GM12878 (cell line): ENCODE measurements at regions not wholly inside any gene's neighbourhood (a gene's known extent, or its start where the extent isn't known, plus 50 kb on each side); places are given as distances from the start of the nearest gene placed in this dataset.

Source experiments
- ATAC-seq: fragments of 200-7000 bp; cut with Tn5 transposase; 3 replicates; pipeline ENCODE4 v1.9.1; 2020; ENCODE audit warnings: mild to moderate bottlenecking, moderate library complexity
- BruUV-seq: library from RNA; stranded (reverse); fragments of 400-500 nt; replicated peaks from 2 replicates; lab custom pipeline; 2021; lab: Mats Ljungman, UMichigan
- CTCF ChIA-PET: fragments of 300-600 bp; sonication (Branson Sonifier 250); formaldehyde crosslinking; extraction: SDS; loops from one replicate; lab custom pipeline; 2021; ENCODE audit warnings: inconsistent platforms; lab: Yijun Ruan, JAX
- POLR2A ChIA-PET: fragments of 350-600 bp; formaldehyde crosslinking; extraction: SDS; loops from one replicate; lab custom pipeline; 2021; ENCODE audit warnings: inconsistent platforms; lab: Charles Lee
- RAD21 ChIA-PET: fragments of 300-600 bp; sonication (Branson Sonifier 250); formaldehyde crosslinking; loops from one replicate; lab custom pipeline; 2023; ENCODE audit warnings: antibody characterized with exemption; ENCODE audit not compliant: unreplicated experiment; lab: Charles Lee
- SMC1A ChIA-PET: fragments of 300-600 bp; sonication (Branson Sonifier 250); formaldehyde crosslinking; loops from one replicate; lab custom pipeline; 2023; ENCODE audit not compliant: unreplicated experiment, uncharacterized antibody; lab: Charles Lee
- DNase-seq: peaks from one replicate; pipeline ENCODE4 v3.0.0-alpha.2; 2011; ENCODE audit warnings: low read depth, low spot score
- FAIRE-seq: peaks from 3 replicates; lab custom pipeline; 2011; peaks lifted over from hg19 to GRCh38; lab: Jason Lieb, UNC
- H2AFZ ChIP-seq: 2 replicates; pipeline ENCODE4 v1.6.0; 2011; ENCODE audit warnings: low read depth, low read length, control low read depth; ENCODE audit not compliant: control insufficient read depth
- H3K27ac ChIP-seq: 2 replicates; pipeline ENCODE4 v1.5.1; 2011; ENCODE audit warnings: control low read depth; ENCODE audit not compliant: control insufficient read depth, insufficient read depth
- H3K27me3 ChIP-seq, 2 experiments: replicated peaks in 1 of 2; 2 replicates each; pipeline versions ENCODE4 v1.6.0 to v1.6.1; 2011; ENCODE audit warnings: low read length in 1 of 2; ENCODE audit not compliant: control insufficient read depth in 2 of 2, insufficient read depth in 2 of 2
- H3K36me3 ChIP-seq, 2 experiments: 2 replicates each; pipeline ENCODE4 v1.5.1; 2011; ENCODE audit warnings: low read length in 1 of 2; ENCODE audit not compliant: control insufficient read depth in 2 of 2, insufficient read depth in 2 of 2
- H3K4me1 ChIP-seq: 2 replicates; pipeline ENCODE4 v1.6.1; 2011; ENCODE audit warnings: mild to moderate bottlenecking, low read length, moderate library complexity, mixed read lengths; ENCODE audit not compliant: control insufficient read depth, insufficient read depth
- H3K4me2 ChIP-seq: 2 replicates; pipeline ENCODE4 v1.6.0; 2011; ENCODE audit warnings: control low read depth; ENCODE audit not compliant: control insufficient read depth, insufficient read depth
- H3K4me3 ChIP-seq: fragments of 200-600 bp; sonication (generic); 2 replicates; pipeline ENCODE4 v1.5.1; 2016
- H3K79me2 ChIP-seq: 2 replicates; pipeline ENCODE4 v1.6.0; 2011; ENCODE audit warnings: low read length; ENCODE audit not compliant: control insufficient read depth, insufficient read depth
- H3K9ac ChIP-seq: 2 replicates; pipeline ENCODE4 v1.8.0; 2011; ENCODE audit warnings: low read length, control low read depth, mixed read lengths; ENCODE audit not compliant: control insufficient read depth, insufficient read depth
- H3K9me3 ChIP-seq: replicated peaks from 3 replicates; pipeline ENCODE4 v1.5.1; 2011; ENCODE audit warnings: mild to moderate bottlenecking, low read length; ENCODE audit not compliant: control insufficient read depth, insufficient read depth
- H4K20me1 ChIP-seq: 2 replicates; pipeline ENCODE4 v1.6.0; 2011; ENCODE audit not compliant: control insufficient read depth, insufficient read depth
- BMI1 ChIP-seq: fragments of 450-650 bp; IDR thresholded peaks from 2 replicates; pipeline ENCODE4 v1.6.1; 2016; ENCODE audit warnings: mild to moderate bottlenecking, moderate library complexity, borderline replicate concordance
- EZH2 ChIP-seq: IDR thresholded peaks from 2 replicates; pipeline ENCODE4 v1.6.1; 2012; ENCODE audit warnings: low read depth, mild to moderate bottlenecking, control low read depth, inconsistent platforms, low read length, borderline replicate concordance; ENCODE audit not compliant: control insufficient read depth
- FOXK2 ChIP-seq: fragments of 450-650 bp; IDR thresholded peaks from 2 replicates; pipeline ENCODE4 v1.6.1; 2017; ENCODE audit warnings: mild to moderate bottlenecking, moderate library complexity
- FOXM1 ChIP-seq: IDR thresholded peaks from 2 replicates; pipeline ENCODE4 v1.6.1; 2012; ENCODE audit warnings: low read depth, mild to moderate bottlenecking, inconsistent platforms, low read length, moderate library complexity
- HCFC1 ChIP-seq: fragments of 150-350 bp; IDR thresholded peaks from 2 replicates; pipeline ENCODE4 v1.6.1; 2014; ENCODE audit warnings: low read length
- HDGF ChIP-seq: fragments of 450-650 bp; IDR thresholded peaks from 2 replicates; pipeline ENCODE4 v1.6.1; 2016; ENCODE audit warnings: antibody characterized with exemption
- JUNB ChIP-seq: IDR thresholded peaks from 2 replicates; pipeline ENCODE4 v1.6.1; 2016; ENCODE audit warnings: antibody characterized with exemption, mild to moderate bottlenecking
- POLR2A ChIP-seq: IDR thresholded peaks from 2 replicates; pipeline ENCODE4 v1.6.1; 2011; ENCODE audit warnings: low read depth, mild to moderate bottlenecking, low read length
- RUNX3 ChIP-seq: IDR thresholded peaks from 2 replicates; pipeline ENCODE4 v1.6.1; 2012; ENCODE audit warnings: low read length, inconsistent platforms
- SP1 ChIP-seq: IDR thresholded peaks from one replicate; pipeline ENCODE4 v1.6.1; 2011; ENCODE audit warnings: low read depth, low read length
- SUZ12 ChIP-seq: fragments of 200-600 bp; sonication (generic); IDR thresholded peaks from one replicate; pipeline ENCODE4 v1.6.1; 2018; ENCODE audit warnings: antibody characterized with exemption, mild to moderate bottlenecking; ENCODE audit not compliant: unreplicated experiment
- ZNF384 ChIP-seq: IDR thresholded peaks from 2 replicates; pipeline ENCODE4 v1.6.1; 2012; ENCODE audit warnings: low read depth, mild to moderate bottlenecking, low read length, improper control_type of control experiment, borderline replicate concordance
- WGBS: methylation state at CpG from one replicate; pipeline ENCODE4 v1.1.6; 2016; ENCODE audit warnings: low lambda C conversion rate; ENCODE audit not compliant: insufficient replicate concordance, insufficient coverage; ENCODE audit errors: missing lambda C conversion rate; 5-methylcytosine and 5-hydroxymethylcytosine counted together
- in situ Hi-C: fragments of 300-500 bp; cut with MboI; formaldehyde crosslinking; loops from 9 replicates; pipeline ENCODE4 v1.14.3; 2018; ENCODE audit warnings: mixed read lengths
- intact Hi-C: fragments of 100-400 bp; cut with micrococcal nuclease; formaldehyde crosslinking; loops from one replicate; pipeline ENCODE4 v1.14.2; 2022; ENCODE audit not compliant: unreplicated experiment

GRCh38 chr18:76712511-76713140 lies 109.7 kb upstream of the ZNF236 start:
- H3K27ac ChIP-seq, result no peak overlapping the region
- ChIA-PET CTCF (interaction anchor here (0.6 kb wide), 1 partner anchor 47 kb away, joined by 3 read pairs; no protein-coding TSS in a partner anchor), POLR2A (no interaction called here)
- BruUV-seq, result no TSS peak
- no peak for TF ChIP-seq SUZ12
- no peak for TF ChIP-seq POLR2A
- TF ChIP-seq JUNB, result no peak
- TF ChIP-seq, all 136 proteins: peak for 0
- Histone ChIP-seq H3K9ac (no peak overlapping the region), H3K4me1 (no peaks in the 10 kb centered on the region), H3K4me2 (no peak overlapping the region), H3K79me2 (no peaks in the 10 kb centered on the region), H3K27me3 (no peaks in the 10 kb centered on the region), H3K36me3 (no peaks in the 10 kb centered on the region), H2AFZ (no peak overlapping the region), H3K9me3 (no peaks in the 10 kb centered on the region), H4K20me1 (no peaks in the 10 kb centered on the region), H3K4me3 (no peak overlapping the region)
- WGBS, result 55% methylated on average over 16 of the region's 16 CpGs
- DNase-seq (no peak), FAIRE-seq (no peak), ATAC-seq (no peak)
- ChIA-PET SMC1A (no interaction called here), RAD21 (no interaction called here)
- in situ Hi-C loops, result no loop called here
- intact Hi-C loops, result no loop called here

- Histone ChIP-seq H3K4me2 (no peak overlapping the region), H3K4me3 (no peak overlapping the region), H3K27me3 (no peaks in the 10 kb centered on the region), H3K4me1 (no peaks in the 10 kb centered on the region), H3K36me3 (no peaks in the 10 kb centered on the region), H3K27ac (no peak overlapping the region), H3K9me3 (no peaks in the 10 kb centered on the region), H3K79me2 (no peaks in the 10 kb centered on the region), H3K9ac (no peak overlapping the region), H4K20me1 (no peaks in the 10 kb centered on the region), H2AFZ (no peak overlapping the region)
- DNase-seq (no peak), FAIRE-seq (no peak), ATAC-seq (no peak)
- intact Hi-C loops, result no loop called here
- no TSS peak for BruUV-seq
- in situ Hi-C loops, result no loop called here
- ChIA-PET POLR2A (no interaction called here), RAD21 (no interaction called here), CTCF (interaction anchor here (1.6 to 3.6 kb wide), 4 partner anchors 10 to 312 kb away, joined by 5 to 72 read pairs (median 8); no protein-coding TSS in a partner anchor), SMC1A (interaction anchor here (1.0 to 2.3 kb wide), 5 partner anchors 9 to 300 kb away, joined by 3 to 5 read pairs (median 4); no protein-coding TSS in a partner anchor)
- WGBS, result 40% methylated on average over 12 of the region's 12 CpGs
- TF ChIP-seq FOXK2 (no peak), EZH2 (no peak), ZNF384 (no peak), HCFC1 (no peak), RUNX3 (no peak), BMI1 (no peak), HDGF (no peak), FOXM1 (no peak), SP1 (no peak)
Measured at GRCh38 chr18:76710646-76711520, 111.5 kb upstream of the ZNF236 start.
